H1 (cell line): ENCODE measurements at regions not wholly inside any gene's neighbourhood (a gene's known extent, or its start where the extent isn't known, plus 50 kb on each side); places are given as distances from the start of the nearest gene placed in this dataset.

ENCODE experiments used
- CTCF ChIA-PET: fragments of 300-600 bp; sonication (Branson Sonifier 250); formaldehyde crosslinking; loops from one replicate; lab custom pipeline; 2021; ENCODE audit not compliant: partially characterized antibody; lab: Charles Lee
- POLR2A ChIA-PET: fragments of 300-600 bp; sonication (Branson Sonifier 250); formaldehyde crosslinking; loops from one replicate; lab custom pipeline; 2021; ENCODE audit warnings: inconsistent platforms; ENCODE audit not compliant: partially characterized antibody; lab: Charles Lee
- DNase-seq, 2 experiments: peaks; one replicate each; pipeline versions ENCODE4 v3.0.0 to v3.0.0-alpha.2; 2010 to 2022; ENCODE audit warnings: low spot score in 2 of 2, low read depth in 1 of 2, mixed read lengths in 1 of 2
- FAIRE-seq: peaks from 2 replicates; lab custom pipeline; 2011; peaks lifted over from hg19 to GRCh38; lab: Jason Lieb, UNC
- H2AFZ ChIP-seq: 2 replicates; pipeline ENCODE4 v1.8.1; 2012; ENCODE audit warnings: low read length, inconsistent platforms
- H2AK5ac ChIP-seq: 2 replicates; pipeline ENCODE4 v1.6.1; 2013; ENCODE audit warnings: low read depth, low read length
- H2BK120ac ChIP-seq: replicated peaks from 2 replicates; pipeline ENCODE3; 2013; ENCODE audit warnings: low read depth, low read length, inconsistent platforms
- H2BK12ac ChIP-seq: 2 replicates; pipeline ENCODE4 v1.6.1; 2013; ENCODE audit warnings: low read depth, low read length
- H2BK15ac ChIP-seq: 2 replicates; pipeline ENCODE4 v1.6.1; 2013; ENCODE audit warnings: low read length
- H2BK20ac ChIP-seq: 2 replicates; pipeline ENCODE4 v1.6.1; 2013; ENCODE audit warnings: low read length
- H2BK5ac ChIP-seq: 2 replicates; pipeline ENCODE4 v1.6.1; 2013; ENCODE audit warnings: low read depth, low read length
- H3K14ac ChIP-seq: 2 replicates; pipeline ENCODE4 v1.6.1; 2013; ENCODE audit warnings: inconsistent platforms; ENCODE audit not compliant: insufficient read length
- H3K18ac ChIP-seq: 2 replicates; pipeline ENCODE4 v1.6.1; 2013; ENCODE audit warnings: low read length; ENCODE audit errors: extremely low read depth
- H3K23ac ChIP-seq: 2 replicates; pipeline ENCODE4 v1.6.1; 2013; ENCODE audit warnings: inconsistent platforms; ENCODE audit not compliant: insufficient read length
- H3K23me2 ChIP-seq: 2 replicates; pipeline ENCODE4 v1.6.1; 2013; ENCODE audit warnings: low read depth, low read length
- H3K27ac ChIP-seq: 2 replicates; pipeline ENCODE4 v1.6.1; 2011; ENCODE audit warnings: low read depth, low read length, inconsistent platforms
- H3K27me3 ChIP-seq, 4 experiments: replicated peaks in 1 of 4; 1 replicate in 1 of 4; 2 replicates in 3 of 4; pipeline versions ENCODE4 v1.6.1 to v1.8.1; 2011 to 2013; ENCODE audit warnings: low read length in 3 of 4, mild to moderate bottlenecking in 3 of 4, inconsistent platforms in 2 of 4, mixed read lengths in 2 of 4, moderate library complexity in 1 of 4; ENCODE audit not compliant: control insufficient read depth in 3 of 4, insufficient read depth in 3 of 4; ENCODE audit errors: extremely low read depth in 1 of 4
- H3K36me3 ChIP-seq, 4 experiments: 2 replicates each; pipeline versions ENCODE4 v1.6.1 to v1.8.1; 2011 to 2013; ENCODE audit warnings: mild to moderate bottlenecking in 4 of 4, low read length in 3 of 4, moderate library complexity in 2 of 4, control low read depth in 1 of 4, inconsistent platforms in 1 of 4; ENCODE audit not compliant: insufficient read depth in 4 of 4, control insufficient read depth in 2 of 4
- H3K4ac ChIP-seq: replicated peaks from 2 replicates; pipeline ENCODE3; 2013; ENCODE audit warnings: low read length, low read depth, mixed read lengths, inconsistent platforms; ENCODE audit not compliant: insufficient read length
- H3K4me1 ChIP-seq, 4 experiments: replicated peaks in 1 of 4; 1 replicate in 1 of 4; 2 replicates in 3 of 4; pipeline versions ENCODE4 v1.6.1 to v1.8.1; 2011 to 2013; ENCODE audit warnings: low read length in 3 of 4, inconsistent platforms in 2 of 4, mixed read lengths in 1 of 4; ENCODE audit not compliant: insufficient read depth in 4 of 4, control insufficient read depth in 3 of 4
- H3K4me2 ChIP-seq, 2 experiments: 2 replicates each; pipeline versions ENCODE4 v1.6.1 to v1.8.1; 2011 to 2013; ENCODE audit warnings: low read depth in 2 of 2, low read length in 2 of 2, control low read depth in 1 of 2, inconsistent platforms in 1 of 2, mild to moderate bottlenecking in 1 of 2; ENCODE audit not compliant: insufficient read depth in 1 of 2
- H3K4me3 ChIP-seq, 4 experiments: fragments of 200-600, 300-600 bp in 1 of 4; sonication (generic), shearing (Covaris generic), sonication (Bioruptor Twin) in 1 of 4; 2 replicates each; pipeline versions ENCODE4 v1.5.1 to v1.8.1; 2011 to 2016; ENCODE audit warnings: low read length in 4 of 4, low read depth in 3 of 4, control low read depth in 2 of 4, inconsistent platforms in 2 of 4, mild to moderate bottlenecking in 2 of 4, mixed read lengths in 1 of 4, moderate library complexity in 1 of 4; ENCODE audit not compliant: insufficient read depth in 2 of 4; ENCODE audit errors: extremely low read depth in 1 of 4
- H3K56ac ChIP-seq: replicated peaks from 2 replicates; pipeline ENCODE3; 2013; ENCODE audit warnings: low read depth, mild to moderate bottlenecking, mixed read lengths, low read length, inconsistent platforms; ENCODE audit not compliant: insufficient read length
- H3K79me1 ChIP-seq: 2 replicates; pipeline ENCODE4 v1.6.1; 2013; ENCODE audit warnings: low read depth, low read length, control low read depth
- H3K79me2 ChIP-seq, 2 experiments: 2 replicates each; pipeline versions ENCODE4 v1.6.1 to v1.8.1; 2012 to 2013; ENCODE audit warnings: low read length in 2 of 2, mild to moderate bottlenecking in 2 of 2, inconsistent platforms in 1 of 2; ENCODE audit not compliant: insufficient read depth in 2 of 2, control insufficient read depth in 1 of 2
- H3K9ac ChIP-seq, 4 experiments: replicated peaks in 1 of 4; 1 replicate in 1 of 4; 2 replicates in 3 of 4; pipeline versions ENCODE4 v1.6.1 to v1.8.1; 2011 to 2013; ENCODE audit warnings: low read depth in 3 of 4, low read length in 3 of 4, control low read depth in 2 of 4, mild to moderate bottlenecking in 2 of 4, moderate library complexity in 2 of 4, inconsistent platforms in 1 of 4; ENCODE audit errors: extremely low read depth in 1 of 4
- H3K9me3 ChIP-seq, 2 experiments: 2 replicates each; pipeline versions ENCODE4 v1.6.1 to v1.8.1; 2012 to 2013; ENCODE audit warnings: mild to moderate bottlenecking in 2 of 2, moderate library complexity in 2 of 2, control low read depth in 1 of 2, inconsistent platforms in 1 of 2, low read depth in 1 of 2, low read length in 1 of 2, mixed read lengths in 1 of 2; ENCODE audit not compliant: insufficient read depth in 2 of 2
- H4K20me1 ChIP-seq, 2 experiments: replicated peaks in 1 of 2; 2 replicates each; pipeline versions ENCODE3 to v1.8.1; 2011 to 2013; ENCODE audit warnings: inconsistent platforms in 2 of 2, low read length in 2 of 2, mild to moderate bottlenecking in 1 of 2; ENCODE audit not compliant: insufficient read depth in 2 of 2, control insufficient read depth in 1 of 2
- H4K5ac ChIP-seq: 2 replicates; pipeline ENCODE4 v1.6.1; 2013; ENCODE audit warnings: low read length, low read depth, mixed read lengths, inconsistent platforms; ENCODE audit not compliant: insufficient read length
- H4K8ac ChIP-seq: 2 replicates; pipeline ENCODE4 v1.8.0; 2013; ENCODE audit warnings: mild to moderate bottlenecking, moderate library complexity, low read length, inconsistent platforms; ENCODE audit not compliant: insufficient read depth; ENCODE audit errors: extremely low read depth
- H4K91ac ChIP-seq: replicated peaks from 2 replicates; pipeline ENCODE3; 2013; ENCODE audit warnings: low read length, mixed read lengths, inconsistent platforms; ENCODE audit not compliant: insufficient read length
- CREB1 ChIP-seq: IDR thresholded peaks from 2 replicates; pipeline ENCODE4 v1.6.1; 2012; ENCODE audit warnings: inconsistent platforms
- KDM1A ChIP-seq: fragments of 200-600, 300-600 bp; sonication (generic); IDR thresholded peaks from 2 replicates; pipeline ENCODE4 v1.7.1; 2016; ENCODE audit warnings: mild to moderate bottlenecking, low read length, borderline replicate concordance
- RBBP5 ChIP-seq: IDR thresholded peaks from 2 replicates; pipeline ENCODE4 v1.7.1; 2012; ENCODE audit warnings: low read depth, mild to moderate bottlenecking, inconsistent platforms, low read length, moderate library complexity, borderline replicate concordance
- RNF2 ChIP-seq: fragments of 200-900, 300-1000 bp; sonication (generic); IDR thresholded peaks from 2 replicates; pipeline ENCODE4 v1.7.1; 2016; ENCODE audit warnings: borderline replicate concordance, low read depth, mild to moderate bottlenecking, antibody characterized with exemption, low read length; ENCODE audit not compliant: poor library complexity, severe bottlenecking; ENCODE audit errors: missing control alignments
- SIRT6 ChIP-seq: IDR thresholded peaks from one replicate; pipeline ENCODE4 v1.7.1; 2012; ENCODE audit warnings: low read length, inconsistent platforms
- WGBS, 2 experiments: shearing (Covaris generic) in 1 of 2; methylation state at CpG; one replicate each; pipeline versions ENCODE4 v1.1.6 to v1.1.7; 2013 to 2015; ENCODE audit warnings: low lambda C conversion rate in 2 of 2, mixed read lengths in 2 of 2, inconsistent platforms in 1 of 2, low coverage in 1 of 2, missing lambda C conversion rate in 1 of 2; ENCODE audit not compliant: insufficient replicate concordance in 2 of 2, insufficient coverage in 1 of 2, insufficient read length in 1 of 2; ENCODE audit errors: extremely low coverage in 1 of 2, missing lambda C conversion rate in 1 of 2; 5-methylcytosine and 5-hydroxymethylcytosine counted together

DNA sequence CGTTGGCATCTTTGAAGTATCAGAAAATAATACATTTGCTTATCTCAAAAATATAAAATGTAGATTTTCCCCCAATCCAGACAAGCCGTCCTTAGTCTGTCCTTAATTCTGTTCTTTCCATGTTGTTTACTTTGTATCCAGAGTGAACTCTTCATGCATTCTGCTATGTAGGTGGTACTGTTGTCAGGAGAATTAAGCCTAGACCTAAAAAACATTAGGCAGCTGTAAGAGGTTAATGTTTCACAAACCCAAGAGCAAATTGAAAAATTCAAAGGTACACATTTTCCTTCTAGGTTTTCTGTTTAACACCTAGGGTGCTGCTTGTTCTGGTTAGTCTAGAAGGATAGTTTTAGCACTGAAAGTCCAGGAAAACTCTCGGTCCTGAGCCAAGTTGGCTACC is 426.4 kb downstream of the QKI start:
- Histone ChIP-seq H3K27ac (no peak overlapping the region), H3K9ac (no peak overlapping the region), H3K4me3 (no peak overlapping the region), H3K4me2 (no peak overlapping the region), H3K79me2 (no peaks in the 10 kb centered on the region), H3K27me3 (no peaks in the 10 kb centered on the region), H4K20me1 (no peaks in the 10 kb centered on the region), H3K4me1 (peaks cover 0 to 6% (median 0%) of the 10 kb centered on the region in 4 experiments; a peak in 2 of 7 replicates), H3K9me3 (peaks cover 8 to 10% of the 10 kb centered on the region in 2 experiments), H3K18ac (no peak overlapping the region), H2BK120ac (no peak overlapping the region), H3K23ac (no peak overlapping the region), H2BK20ac (no peak overlapping the region), H3K36me3 (no peaks in the 10 kb centered on the region), H4K8ac (no peak overlapping the region), H2BK5ac (no peak overlapping the region), H3K23me2 (no peaks in the 10 kb centered on the region), H4K5ac (no peak overlapping the region), H2AFZ (no peak overlapping the region), H2AK5ac (no peak overlapping the region), H4K91ac (no peak overlapping the region), H3K14ac (no peak overlapping the region), H3K4ac (no peak overlapping the region), H3K56ac (no peak overlapping the region), H2BK15ac (no peak overlapping the region), H2BK12ac (no peak overlapping the region), H3K79me1 (no peaks in the 10 kb centered on the region)
- FAIRE-seq (no peak), DNase-seq (no peak)
- ChIA-PET CTCF (no interaction called here), POLR2A (no interaction called here)
- TF ChIP-seq RNF2, result no peak
- no peak for TF ChIP-seq CREB1
- TF ChIP-seq KDM1A, result no peak
- no peak for TF ChIP-seq RBBP5
- TF ChIP-seq SIRT6, result no peak
- WGBS, 2 experiments, result 89% methylated on average over 3 of the region's 3 CpGs; no CpG with 5 or more reads in 1 of the 2 experiments
